IPS-15b (cell line): ENCODE measurements at regions not wholly inside any gene's neighbourhood (a gene's known extent, or its start where the extent isn't known, plus 50 kb on each side); places are given as distances from the start of the nearest gene placed in this dataset.

Source experiments
- H3K27me3 ChIP-seq: one replicate; pipeline ENCODE4 v1.6.1; 2013; ENCODE audit warnings: low read length; ENCODE audit not compliant: control insufficient read depth, insufficient read depth
- H3K36me3 ChIP-seq: one replicate; pipeline ENCODE4 v1.6.1; 2013; ENCODE audit warnings: low read length; ENCODE audit not compliant: control insufficient read depth, insufficient read depth
- H3K4me1 ChIP-seq: one replicate; pipeline ENCODE4 v1.6.1; 2013; ENCODE audit warnings: mild to moderate bottlenecking, low read length; ENCODE audit not compliant: control insufficient read depth, insufficient read depth
- H3K4me3 ChIP-seq: one replicate; pipeline ENCODE4 v1.5.1; 2013; ENCODE audit warnings: low read depth, low read length
- H3K9ac ChIP-seq: one replicate; pipeline ENCODE4 v1.6.1; 2013; ENCODE audit warnings: low read depth, mild to moderate bottlenecking, low read length
- H3K9me3 ChIP-seq: one replicate; pipeline ENCODE4 v1.6.1; 2013; ENCODE audit warnings: mild to moderate bottlenecking, low read length; ENCODE audit not compliant: control insufficient read depth, insufficient read depth

DNA sequence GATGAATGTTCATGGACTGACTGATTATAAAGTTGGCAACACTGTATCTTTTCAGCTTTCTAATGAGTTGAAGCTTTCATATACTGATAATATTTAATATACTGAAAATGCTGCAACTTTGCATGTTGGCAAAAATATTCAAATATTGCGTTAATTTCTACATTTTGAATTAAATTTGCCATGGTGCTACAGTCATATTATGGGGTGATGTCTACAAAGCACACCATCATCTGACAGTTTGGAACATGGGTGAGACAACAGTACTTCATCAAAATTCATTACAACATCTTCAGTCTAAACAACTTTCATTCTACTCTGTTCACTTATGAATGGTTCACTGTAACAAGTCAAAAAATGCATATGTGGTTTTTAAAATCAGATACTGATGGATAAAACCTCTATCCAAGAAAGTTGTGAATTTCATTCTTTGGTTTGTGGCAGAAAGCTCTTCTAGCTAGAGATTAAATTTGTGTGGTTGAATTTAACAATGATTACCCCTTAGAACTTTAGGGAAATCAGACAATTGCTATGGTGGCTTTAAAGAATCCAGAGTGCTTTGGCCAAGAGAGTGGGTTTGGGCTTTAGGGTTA lies 136.4 kb downstream of the TMEM26 start:
- Histone ChIP-seq H3K36me3 (no peaks in the 10 kb centered on the region), H3K9me3 (no peaks in the 10 kb centered on the region), H3K27me3 (no peaks in the 10 kb centered on the region), H3K9ac (no peak overlapping the region), H3K4me1 (no peaks in the 10 kb centered on the region), H3K4me3 (no peak overlapping the region)

DNA sequence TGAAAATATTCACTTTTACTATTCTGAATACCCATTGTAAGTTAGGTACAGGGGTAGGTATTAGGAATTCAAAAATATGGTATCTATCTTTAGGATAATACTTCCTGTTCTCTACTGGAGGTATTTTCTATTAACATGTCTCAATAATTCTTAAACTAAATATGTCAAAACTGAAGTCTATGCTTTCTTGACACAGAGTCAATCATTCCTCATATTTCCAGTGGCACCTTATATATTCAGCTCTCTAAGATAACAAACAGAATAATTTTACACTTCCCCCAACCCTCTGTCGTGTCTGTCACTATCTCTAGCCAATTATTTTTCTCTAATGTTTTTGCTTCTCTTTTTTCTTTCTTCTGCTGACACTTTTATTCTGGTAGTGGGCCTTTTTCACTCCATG lies 138.9 kb downstream of the TMEM26 start:
- H3K9ac ChIP-seq = no peak overlapping the region
- H3K4me3 ChIP-seq = no peak overlapping the region
- H3K36me3 ChIP-seq = no peaks in the 10 kb centered on the region
- no peaks in the 10 kb centered on the region for H3K9me3 ChIP-seq
- no peaks in the 10 kb centered on the region for H3K4me1 ChIP-seq
- no peaks in the 10 kb centered on the region for H3K27me3 ChIP-seq

DNA sequence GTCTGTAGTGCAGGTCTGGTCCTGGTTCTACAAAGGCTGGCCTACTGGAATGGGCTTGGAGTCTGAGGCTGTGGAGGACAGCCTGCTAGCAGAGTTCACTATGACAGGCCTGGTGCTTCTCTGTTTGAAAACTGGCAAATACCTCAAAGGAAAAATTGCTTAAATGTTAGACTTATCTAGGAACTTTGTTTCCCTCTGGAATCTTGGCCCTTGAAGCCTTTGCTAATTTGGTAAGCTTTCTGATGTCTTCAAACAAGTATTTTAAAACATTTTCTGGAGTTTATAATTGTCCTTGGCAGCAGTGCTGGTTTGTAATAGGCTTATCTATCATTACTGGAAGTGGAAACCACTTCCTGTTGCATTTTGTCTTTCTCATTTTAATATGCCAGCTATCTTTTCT lies 139.7 kb downstream of the TMEM26 start:
- Histone ChIP-seq H3K9ac (no peak overlapping the region), H3K4me1 (no peaks in the 10 kb centered on the region), H3K27me3 (no peaks in the 10 kb centered on the region), H3K9me3 (no peaks in the 10 kb centered on the region), H3K36me3 (no peaks in the 10 kb centered on the region), H3K4me3 (no peak overlapping the region)

GRCh38 chr10:61304746-61305145 lies 148.4 kb downstream of the TMEM26 start:
- no peaks in the 10 kb centered on the region for H3K9me3 ChIP-seq
- H3K27me3 ChIP-seq = no peaks in the 10 kb centered on the region
- H3K36me3 ChIP-seq = no peaks in the 10 kb centered on the region
- H3K9ac ChIP-seq = no peak overlapping the region
- no peaks in the 10 kb centered on the region for H3K4me1 ChIP-seq
- no peak overlapping the region for H3K4me3 ChIP-seq

- no peaks in the 10 kb centered on the region for H3K4me1 ChIP-seq
- no peak overlapping the region for H3K9ac ChIP-seq
- no peak overlapping the region for H3K4me3 ChIP-seq
- H3K36me3 ChIP-seq = no peaks in the 10 kb centered on the region
- H3K9me3 ChIP-seq = no peaks in the 10 kb centered on the region
- no peaks in the 10 kb centered on the region for H3K27me3 ChIP-seq
Observed at GRCh38 chr10:61302124-61302523, 151.1 kb downstream of the TMEM26 start.

DNA sequence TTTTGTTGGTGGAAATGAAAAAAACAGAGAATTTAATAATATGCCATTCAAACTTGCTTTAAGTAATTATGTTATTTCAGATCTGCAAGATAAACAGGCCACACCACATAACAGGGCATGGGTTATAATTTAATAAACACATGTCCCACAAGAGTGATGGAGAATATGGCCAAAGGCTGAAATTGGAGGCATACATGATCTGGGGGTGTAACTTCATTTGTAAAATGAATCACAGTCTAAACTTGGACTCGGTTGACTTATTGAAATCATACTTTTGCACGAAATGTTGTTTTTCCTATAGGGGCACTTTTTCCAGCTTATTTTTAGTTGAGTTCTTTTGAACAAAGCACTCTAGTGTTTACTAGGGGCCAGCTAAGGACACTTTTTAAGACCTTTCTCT lies 151.6 kb downstream of the TMEM26 start:
- Histone ChIP-seq H3K4me1 (no peaks in the 10 kb centered on the region), H3K9ac (no peak overlapping the region), H3K27me3 (no peaks in the 10 kb centered on the region), H3K36me3 (no peaks in the 10 kb centered on the region), H3K4me3 (no peak overlapping the region), H3K9me3 (no peaks in the 10 kb centered on the region)

DNA sequence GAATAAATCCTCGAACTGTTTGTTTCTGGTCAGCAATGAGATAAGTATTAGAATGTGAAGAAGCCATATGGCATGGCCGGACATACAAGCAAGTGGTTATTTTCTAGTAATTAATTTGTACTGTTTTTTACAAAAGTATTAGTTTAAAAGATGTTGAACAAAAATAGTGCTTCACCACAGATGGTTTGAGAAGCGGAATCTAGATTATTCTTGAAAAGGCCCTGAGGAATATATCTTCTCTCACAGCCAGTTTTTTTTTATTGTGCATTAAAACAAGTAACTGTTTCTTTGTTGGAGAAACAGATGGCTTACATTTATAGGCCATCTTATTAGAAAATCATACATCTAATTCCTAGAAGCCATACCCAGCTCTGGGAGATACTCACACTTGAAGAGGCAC lies 153.3 kb downstream of the TMEM26 start:
- H3K36me3 ChIP-seq = no peaks in the 10 kb centered on the region
- no peak overlapping the region for H3K9ac ChIP-seq
- no peak overlapping the region for H3K4me3 ChIP-seq
- H3K4me1 ChIP-seq = no peaks in the 10 kb centered on the region
- H3K27me3 ChIP-seq = no peaks in the 10 kb centered on the region
- H3K9me3 ChIP-seq = no peaks in the 10 kb centered on the region

DNA sequence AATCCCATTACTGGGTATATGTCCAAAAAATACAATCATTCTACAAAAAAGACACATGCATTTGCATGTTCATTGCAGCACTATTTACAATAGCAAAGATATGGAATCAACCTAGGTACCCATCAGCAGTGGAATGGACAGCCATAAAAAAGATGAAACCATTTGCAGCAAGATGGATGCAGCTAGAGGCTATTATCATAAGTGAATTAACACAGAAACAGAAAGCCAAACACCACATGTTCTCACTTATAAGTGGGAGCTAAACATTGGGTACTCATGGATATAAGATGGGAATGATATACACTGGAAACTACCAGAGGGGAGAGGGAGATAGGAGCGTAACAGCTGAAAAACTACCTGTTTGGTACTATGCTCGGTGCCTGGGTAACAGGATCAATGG lies 154.0 kb downstream of the TMEM26 start:
- no peaks in the 10 kb centered on the region for H3K4me1 ChIP-seq
- no peaks in the 10 kb centered on the region for H3K27me3 ChIP-seq
- no peaks in the 10 kb centered on the region for H3K36me3 ChIP-seq
- H3K9ac ChIP-seq = no peak overlapping the region
- H3K9me3 ChIP-seq = no peaks in the 10 kb centered on the region
- no peak overlapping the region for H3K4me3 ChIP-seq

GRCh38 chr10:61298194-61298593 lies 155.0 kb downstream of the TMEM26 start:
- Histone ChIP-seq H3K36me3 (no peaks in the 10 kb centered on the region), H3K4me3 (no peak overlapping the region), H3K27me3 (no peaks in the 10 kb centered on the region), H3K4me1 (no peaks in the 10 kb centered on the region), H3K9me3 (no peaks in the 10 kb centered on the region), H3K9ac (no peak overlapping the region)

- H3K27me3 ChIP-seq = no peaks in the 10 kb centered on the region
- H3K36me3 ChIP-seq = no peaks in the 10 kb centered on the region
- H3K9me3 ChIP-seq = no peaks in the 10 kb centered on the region
- H3K4me3 ChIP-seq = no peak overlapping the region
- no peak overlapping the region for H3K9ac ChIP-seq
- H3K4me1 ChIP-seq = no peaks in the 10 kb centered on the region
Observed at GRCh38 chr10:61296161-61296560, 157.0 kb downstream of the TMEM26 start.

- no peaks in the 10 kb centered on the region for H3K9me3 ChIP-seq
- no peak overlapping the region for H3K9ac ChIP-seq
- H3K4me3 ChIP-seq = no peak overlapping the region
- no peaks in the 10 kb centered on the region for H3K4me1 ChIP-seq
- no peaks in the 10 kb centered on the region for H3K36me3 ChIP-seq
- H3K27me3 ChIP-seq = no peaks in the 10 kb centered on the region
Observed at GRCh38 chr10:61294131-61294530, 159.1 kb downstream of the TMEM26 start.

- H3K27me3 ChIP-seq = no peaks in the 10 kb centered on the region
- H3K9ac ChIP-seq = no peak overlapping the region
- H3K4me3 ChIP-seq = no peak overlapping the region
- H3K4me1 ChIP-seq = no peaks in the 10 kb centered on the region
- no peaks in the 10 kb centered on the region for H3K36me3 ChIP-seq
- no peaks in the 10 kb centered on the region for H3K9me3 ChIP-seq
Observed at GRCh38 chr10:61289813-61290212, 163.4 kb downstream of the TMEM26 start.
